ENCODE measurements at regions not wholly inside any gene's neighbourhood (a gene's known extent, or its start where the extent isn't known, plus 50 kb on each side); places are given as distances from the start of the nearest gene placed in this dataset.

- Histone ChIP-seq H3K27ac (ENCODE audit: low read depth, low read length, poor library complexity, severe bottlenecking) (no peak overlapping the region), H3K9ac (ENCODE audit: low read length) (no peak overlapping the region)
- no peak for TF ChIP-seq CTCF (IDR thresholded peaks at IDR 0.05; ENCODE audit: low read length)
- no peak for TF ChIP-seq EZH2 (IDR thresholded peaks at IDR 0.05; ENCODE audit: borderline replicate concordance, low read length)
Measured at GRCh38 chr12:84723988-84724387, 188.6 kb downstream of the SLC6A15 start.

GRCh38 chr12:84719997-84720396 is 192.6 kb downstream of the SLC6A15 start:
- no peaks in the 10 kb centered on the region for H3K4me1 ChIP-seq (ENCODE audit: insufficient read depth, low read length, severe bottlenecking)
- no peaks in the 10 kb centered on the region for H3K36me3 ChIP-seq (ENCODE audit: insufficient read depth, low read length)
- H3K4me2 ChIP-seq (ENCODE audit: low read length) = no peak overlapping the region
- no peaks in the 10 kb centered on the region for H3K9me2 ChIP-seq (ENCODE audit: low read depth, low read length)
- H4K20me1 ChIP-seq (ENCODE audit: insufficient read depth, low read length) = no peaks in the 10 kb centered on the region
- TF ChIP-seq EZH2 (IDR thresholded peaks at IDR 0.05; ENCODE audit: borderline replicate concordance, low read length) (no peak), CTCF (IDR thresholded peaks at IDR 0.05; ENCODE audit: low read length) (no peak)
- no peak overlapping the region for H3K9ac ChIP-seq (ENCODE audit: low read length)
- no peak overlapping the region for H3K4me3 ChIP-seq (ENCODE audit: low read depth, low read length, poor library complexity, severe bottlenecking)
- H3K27me3 ChIP-seq (ENCODE audit: insufficient read depth, low read length) = no peaks in the 10 kb centered on the region
- no peak overlapping the region for H2AFZ ChIP-seq (ENCODE audit: low read length)
- no peaks in the 10 kb centered on the region for H3F3A ChIP-seq (ENCODE audit: insufficient read depth, low read length)
- no peak overlapping the region for H3K27ac ChIP-seq (ENCODE audit: low read depth, low read length, poor library complexity, severe bottlenecking)
- no peaks in the 10 kb centered on the region for H3K9me3 ChIP-seq (ENCODE audit: low read length)
- no peaks in the 10 kb centered on the region for H3K79me2 ChIP-seq (ENCODE audit: insufficient read depth, low read length)

More at GRCh38 chr12:84723988-84724387, 188.6 kb downstream of the SLC6A15 start:
- Histone ChIP-seq H3F3A (ENCODE audit: insufficient read depth, low read length) (no peaks in the 10 kb centered on the region), H3K79me2 (ENCODE audit: insufficient read depth, low read length) (no peaks in the 10 kb centered on the region), H3K4me3 (ENCODE audit: low read depth, low read length, poor library complexity, severe bottlenecking) (no peak overlapping the region), H2AFZ (ENCODE audit: low read length) (no peak overlapping the region), H3K4me2 (ENCODE audit: low read length) (no peak overlapping the region), H3K36me3 (ENCODE audit: insufficient read depth, low read length) (no peaks in the 10 kb centered on the region), H3K4me1 (ENCODE audit: insufficient read depth, low read length, severe bottlenecking) (no peaks in the 10 kb centered on the region), H3K27me3 (ENCODE audit: insufficient read depth, low read length) (no peaks in the 10 kb centered on the region), H3K9me2 (ENCODE audit: low read depth, low read length) (no peaks in the 10 kb centered on the region), H3K9me3 (ENCODE audit: low read length) (no peaks in the 10 kb centered on the region), H4K20me1 (ENCODE audit: insufficient read depth, low read length) (no peaks in the 10 kb centered on the region)

GRCh38 chr12:84718906-84719305 is 193.7 kb downstream of the SLC6A15 start:
- Histone ChIP-seq H3K27me3 (ENCODE audit: insufficient read depth, low read length) (no peaks in the 10 kb centered on the region), H4K20me1 (ENCODE audit: insufficient read depth, low read length) (no peaks in the 10 kb centered on the region), H3K4me2 (ENCODE audit: low read length) (no peak overlapping the region), H3K36me3 (ENCODE audit: insufficient read depth, low read length) (no peaks in the 10 kb centered on the region), H3K4me3 (ENCODE audit: low read depth, low read length, poor library complexity, severe bottlenecking) (no peak overlapping the region), H3K9ac (ENCODE audit: low read length) (no peak overlapping the region), H3K79me2 (ENCODE audit: insufficient read depth, low read length) (no peaks in the 10 kb centered on the region), H2AFZ (ENCODE audit: low read length) (no peak overlapping the region), H3K9me2 (ENCODE audit: low read depth, low read length) (no peaks in the 10 kb centered on the region), H3F3A (ENCODE audit: insufficient read depth, low read length) (no peaks in the 10 kb centered on the region), H3K27ac (ENCODE audit: low read depth, low read length, poor library complexity, severe bottlenecking) (no peak overlapping the region), H3K9me3 (ENCODE audit: low read length) (no peaks in the 10 kb centered on the region), H3K4me1 (ENCODE audit: insufficient read depth, low read length, severe bottlenecking) (no peaks in the 10 kb centered on the region)
- no peak for TF ChIP-seq CTCF (IDR thresholded peaks at IDR 0.05; ENCODE audit: low read length)
- no peak for TF ChIP-seq EZH2 (IDR thresholded peaks at IDR 0.05; ENCODE audit: borderline replicate concordance, low read length)
